Endothelial cell (in vitro differentiated cells): ENCODE measurements at regions not wholly inside any gene's neighbourhood (a gene's known extent, or its start where the extent isn't known, plus 50 kb on each side); places are given as distances from the start of the nearest gene placed in this dataset.

Experiments used
- DNase-seq: peaks from one replicate; pipeline ENCODE4 v3.0.0; 2021; ENCODE audit warnings: low spot score
- H3K27ac Mint-ChIP-seq: one replicate; pipeline ENCODE4 v1.8.0; 2021; ENCODE audit warnings: mixed read lengths, inconsistent platforms; ENCODE audit not compliant: unreplicated experiment
- H3K27me3 Mint-ChIP-seq: one replicate; pipeline ENCODE4 v1.8.0; 2021; ENCODE audit warnings: mild to moderate bottlenecking, moderate library complexity, mixed read lengths, inconsistent platforms; ENCODE audit not compliant: unreplicated experiment
- H3K36me3 Mint-ChIP-seq: one replicate; pipeline ENCODE4 v1.8.0; 2021; ENCODE audit warnings: mild to moderate bottlenecking, low read depth, mixed read lengths, inconsistent platforms; ENCODE audit not compliant: unreplicated experiment
- H3K4me1 Mint-ChIP-seq: one replicate; pipeline ENCODE4 v1.8.0; 2021; ENCODE audit warnings: mild to moderate bottlenecking, mixed read lengths, inconsistent platforms; ENCODE audit not compliant: unreplicated experiment
- H3K4me3 Mint-ChIP-seq: one replicate; pipeline ENCODE4 v1.8.0; 2021; ENCODE audit warnings: mild to moderate bottlenecking, mixed read lengths, inconsistent platforms; ENCODE audit not compliant: unreplicated experiment
- H3K9me3 Mint-ChIP-seq: one replicate; pipeline ENCODE4 v1.8.0; 2021; ENCODE audit warnings: mixed read lengths, inconsistent platforms; ENCODE audit not compliant: unreplicated experiment
- CTCF ChIP-seq: fragments of 200-600 bp; sonication (generic); IDR thresholded peaks from one replicate; pipeline ENCODE4 v1.5.0; 2021; ENCODE audit warnings: antibody characterized with exemption; ENCODE audit not compliant: unreplicated experiment

DNA sequence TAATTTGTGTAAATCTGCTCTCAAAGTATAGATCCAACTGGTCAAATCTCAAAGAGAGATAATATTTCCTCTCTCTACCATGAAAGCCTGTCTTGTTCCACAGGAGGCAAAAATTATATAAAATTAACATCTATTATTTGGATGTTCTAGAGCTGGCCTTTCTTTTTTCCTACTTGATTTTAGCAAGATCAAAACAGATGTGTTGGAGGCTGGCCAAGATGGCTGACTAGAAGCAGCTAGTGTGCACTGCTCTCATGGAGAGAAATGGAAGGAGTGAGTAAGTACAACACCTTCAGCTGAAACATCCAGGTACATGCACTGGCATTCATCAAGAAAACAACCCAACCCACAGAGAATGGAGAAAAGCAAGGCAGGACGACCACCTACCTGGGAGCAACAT lies 298.6 kb upstream of the SLC24A2 start:
- DNase-seq, result no peak
- H3K4me3 Mint-ChIP-seq, result no peak overlapping the region
- no peak for TF ChIP-seq CTCF
- no peaks in the 10 kb centered on the region for H3K4me1 Mint-ChIP-seq
- H3K27me3 Mint-ChIP-seq, result no peaks in the 10 kb centered on the region
- no peak overlapping the region for H3K27ac Mint-ChIP-seq
- no peaks in the 10 kb centered on the region for H3K9me3 Mint-ChIP-seq
- H3K36me3 Mint-ChIP-seq, result no peaks in the 10 kb centered on the region

- no peak for DNase-seq
- TF ChIP-seq CTCF, result no peak
- Mint-ChIP-seq H3K27ac (no peak overlapping the region), H3K4me1 (no peaks in the 10 kb centered on the region), H3K27me3 (no peaks in the 10 kb centered on the region), H3K9me3 (no peaks in the 10 kb centered on the region), H3K4me3 (no peak overlapping the region), H3K36me3 (no peaks in the 10 kb centered on the region)
Observed at GRCh38 chr9:20085842-20086241, 297.0 kb upstream of the SLC24A2 start.

- H3K27ac Mint-ChIP-seq, result no peak overlapping the region
- no peaks in the 10 kb centered on the region for H3K27me3 Mint-ChIP-seq
- no peak for TF ChIP-seq CTCF
- H3K36me3 Mint-ChIP-seq, result no peaks in the 10 kb centered on the region
- DNase-seq, result no peak
- no peak overlapping the region for H3K4me3 Mint-ChIP-seq
- H3K4me1 Mint-ChIP-seq, result no peaks in the 10 kb centered on the region
- no peaks in the 10 kb centered on the region for H3K9me3 Mint-ChIP-seq
Observed at GRCh38 chr9:20084125-20084524, 295.3 kb upstream of the SLC24A2 start.

GRCh38 chr9:20083390-20083789 lies 294.6 kb upstream of the SLC24A2 start:
- Mint-ChIP-seq H3K4me3 (no peak overlapping the region), H3K27me3 (no peaks in the 10 kb centered on the region), H3K9me3 (no peaks in the 10 kb centered on the region), H3K27ac (no peak overlapping the region), H3K4me1 (no peaks in the 10 kb centered on the region), H3K36me3 (no peaks in the 10 kb centered on the region)
- TF ChIP-seq CTCF, result no peak
- DNase-seq, result no peak

- no peaks in the 10 kb centered on the region for H3K9me3 Mint-ChIP-seq
- no peak for TF ChIP-seq CTCF
- no peak overlapping the region for H3K4me3 Mint-ChIP-seq
- H3K27me3 Mint-ChIP-seq, result no peaks in the 10 kb centered on the region
- DNase-seq, result no peak
- no peaks in the 10 kb centered on the region for H3K4me1 Mint-ChIP-seq
- no peak overlapping the region for H3K27ac Mint-ChIP-seq
- H3K36me3 Mint-ChIP-seq, result no peaks in the 10 kb centered on the region
Observed at GRCh38 chr9:20082831-20083230, 294.0 kb upstream of the SLC24A2 start.
